ENCODE measurements at regions not wholly inside any gene's neighbourhood (a gene's known extent, or its start where the extent isn't known, plus 50 kb on each side); places are given as distances from the start of the nearest gene placed in this dataset.

DNA sequence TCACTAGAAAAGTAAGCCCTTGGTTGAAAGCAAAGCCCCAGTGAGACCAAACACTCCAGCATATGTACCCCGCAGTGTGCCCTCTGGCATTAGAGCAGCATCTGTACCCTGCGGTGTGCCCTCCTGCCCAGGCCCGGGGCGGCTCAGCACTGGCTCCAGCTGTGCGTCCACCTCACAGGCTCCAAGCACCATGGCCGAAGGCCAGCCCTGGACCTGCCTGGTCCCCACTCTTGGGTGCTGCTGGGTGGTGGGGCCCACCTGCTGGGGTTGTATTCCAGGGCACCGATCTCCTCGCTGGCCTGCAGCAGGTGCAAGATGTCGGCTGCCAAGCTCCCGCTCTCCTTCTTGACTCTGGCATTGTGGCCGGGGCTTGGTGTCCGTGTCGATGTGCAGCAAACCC is 230.2 kb downstream of the TUBA3C start:
- no peaks in the 10 kb centered on the region for H3K27me3 ChIP-seq (ENCODE audit: insufficient read depth, low read length)
- DNase-seq (ENCODE audit: low read depth, low spot score) (no peak), ATAC-seq (no peak)
- H3K4me1 ChIP-seq (ENCODE audit: control insufficient read depth in 1 of 2, insufficient read depth in 2 of 2, low read length in 2 of 2), result no peaks in the 10 kb centered on the region
- CTCF ChIA-PET, result no interaction called here
- BruUV-seq (replicated peaks), result no TSS peak
- no peak overlapping the region for H3K4me2 ChIP-seq (ENCODE audit: low read length)
- RAD21 ChIA-PET (ENCODE audit: low non-redundant PET in 1 of 2, low total read pairs in 2 of 2, uncharacterized antibody in 2 of 2, unreplicated experiment in 2 of 2), result no interaction called here
- H2AFZ ChIP-seq (ENCODE audit: low read depth, low read length, poor library complexity, severe bottlenecking), result no peak overlapping the region
- H3K9me3 ChIP-seq (ENCODE audit: control insufficient read depth in 1 of 2, insufficient read depth in 1 of 2, low read depth in 1 of 2, low read length in 2 of 2), result peaks cover 0 to 30% of the 10 kb centered on the region in 2 experiments; a peak in 2 of 4 replicates
- H3K9ac ChIP-seq (ENCODE audit: low read length), result no peak overlapping the region
- H3K9me2 ChIP-seq (ENCODE audit: insufficient read depth), result no peaks in the 10 kb centered on the region
- no peaks in the 10 kb centered on the region for H3K36me3 ChIP-seq (ENCODE audit: control insufficient read depth in 1 of 2, insufficient read depth in 2 of 2, low read length in 2 of 2)
- intact Hi-C loops (cut with micrococcal nuclease), result no loop called here
- no peaks in the 10 kb centered on the region for H4K20me1 ChIP-seq (ENCODE audit: insufficient read depth)
- POLR2A ChIA-PET, result no interaction called here
- H3K27ac ChIP-seq (ENCODE audit: low read depth, low read length), result no peak overlapping the region
- TF ChIP-seq ELF1 (IDR thresholded peaks at IDR 0.05; ENCODE audit: borderline replicate concordance, low read depth) (no peak), JUND (IDR thresholded peaks at IDR 0.05) (no peak), FOSL1 (IDR thresholded peaks at IDR 0.05; ENCODE audit: low read depth) (no peak), EZH2 (IDR thresholded peaks at IDR 0.05) (no peak), SRF (IDR thresholded peaks at IDR 0.05; ENCODE audit: low read depth) (no peak), ZBTB33 (IDR thresholded peaks at IDR 0.05; ENCODE audit: extremely low read depth, insufficient replicate concordance, low read length) (no peak), POLR2A (IDR thresholded peaks at IDR 0.05; ENCODE audit: borderline replicate concordance, extremely low read depth, insufficient read depth, insufficient read length) (no peak), CBX3 (IDR thresholded peaks at IDR 0.05; ENCODE audit: low read depth) (no peak), REST (IDR thresholded peaks at IDR 0.05; ENCODE audit: low read depth) (no peak), ATF3 (IDR thresholded peaks at IDR 0.05) (no peak), SP1 (IDR thresholded peaks at IDR 0.05; ENCODE audit: low read depth) (no peak), TCF7L2 (IDR thresholded peaks at IDR 0.05; ENCODE audit: borderline replicate concordance, extremely low read depth, insufficient read depth, insufficient read length) (no peak), EZH2phosphoT487 (IDR thresholded peaks at IDR 0.05; ENCODE audit: borderline replicate concordance) (no peak), EGR1 (IDR thresholded peaks at IDR 0.05; ENCODE audit: low read depth) (no peak), RAD21 (IDR thresholded peaks at IDR 0.05; ENCODE audit: low read depth) (no peak), CEBPB (IDR thresholded peaks at IDR 0.05; ENCODE audit: low read depth) (no peak)
- TF ChIP-seq, protein P1, sequence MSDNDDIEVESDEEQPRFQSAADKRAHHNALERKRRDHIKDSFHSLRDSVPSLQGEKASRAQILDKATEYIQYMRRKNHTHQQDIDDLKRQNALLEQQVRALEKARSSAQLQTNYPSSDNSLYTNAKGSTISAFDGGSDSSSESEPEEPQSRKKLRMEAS (IDR thresholded peaks at IDR 0.05), result no peak
- TF ChIP-seq, protein P2, sequence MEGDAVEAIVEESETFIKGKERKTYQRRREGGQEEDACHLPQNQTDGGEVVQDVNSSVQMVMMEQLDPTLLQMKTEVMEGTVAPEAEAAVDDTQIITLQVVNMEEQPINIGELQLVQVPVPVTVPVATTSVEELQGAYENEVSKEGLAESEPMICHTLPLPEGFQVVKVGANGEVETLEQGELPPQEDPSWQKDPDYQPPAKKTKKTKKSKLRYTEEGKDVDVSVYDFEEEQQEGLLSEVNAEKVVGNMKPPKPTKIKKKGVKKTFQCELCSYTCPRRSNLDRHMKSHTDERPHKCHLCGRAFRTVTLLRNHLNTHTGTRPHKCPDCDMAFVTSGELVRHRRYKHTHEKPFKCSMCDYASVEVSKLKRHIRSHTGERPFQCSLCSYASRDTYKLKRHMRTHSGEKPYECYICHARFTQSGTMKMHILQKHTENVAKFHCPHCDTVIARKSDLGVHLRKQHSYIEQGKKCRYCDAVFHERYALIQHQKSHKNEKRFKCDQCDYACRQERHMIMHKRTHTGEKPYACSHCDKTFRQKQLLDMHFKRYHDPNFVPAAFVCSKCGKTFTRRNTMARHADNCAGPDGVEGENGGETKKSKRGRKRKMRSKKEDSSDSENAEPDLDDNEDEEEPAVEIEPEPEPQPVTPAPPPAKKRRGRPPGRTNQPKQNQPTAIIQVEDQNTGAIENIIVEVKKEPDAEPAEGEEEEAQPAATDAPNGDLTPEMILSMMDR (IDR thresholded peaks at IDR 0.05 in 2 of 3, conservative IDR thresholded peaks at IDR 0.05 in 1 of 3; ENCODE audit: borderline replicate concordance in 1 of 3, insufficient read depth in 1 of 3, low read depth in 2 of 3, low read length in 2 of 3), result no peak
- no peaks in the 10 kb centered on the region for H3K79me2 ChIP-seq (ENCODE audit: insufficient read depth, low read length)
- H3K4me3 ChIP-seq (replicated peaks in 1 of 2; ENCODE audit: low read depth in 1 of 2, low read length in 2 of 2), result no peak overlapping the region

Data from HCT116 (cell line).